Activated CD4-positive, alpha-beta T cell treated with anti-CD3 and anti-CD28 coated beads, Interleukin-2, Interleukin-4, amounts not matched to agents 100 ng/mL and 50 ng/mL, durations not matched to agents 16 hours and 8 hours (primary cell): ENCODE measurements at regions not wholly inside any gene's neighbourhood (a gene's known extent, or its start where the extent isn't known, plus 50 kb on each side); places are given as distances from the start of the nearest gene placed in this dataset.
"Not testable (repeated sequence)": the region's sequence is repeated elsewhere in the genome, so short reads cannot be mapped to it uniquely, and the experiment has no call there.

ENCODE experiments used
- DNase-seq: peaks from one replicate; pipeline ENCODE4 v3.0.0-alpha.2; 2020; ENCODE audit warnings: low spot score

DNA sequence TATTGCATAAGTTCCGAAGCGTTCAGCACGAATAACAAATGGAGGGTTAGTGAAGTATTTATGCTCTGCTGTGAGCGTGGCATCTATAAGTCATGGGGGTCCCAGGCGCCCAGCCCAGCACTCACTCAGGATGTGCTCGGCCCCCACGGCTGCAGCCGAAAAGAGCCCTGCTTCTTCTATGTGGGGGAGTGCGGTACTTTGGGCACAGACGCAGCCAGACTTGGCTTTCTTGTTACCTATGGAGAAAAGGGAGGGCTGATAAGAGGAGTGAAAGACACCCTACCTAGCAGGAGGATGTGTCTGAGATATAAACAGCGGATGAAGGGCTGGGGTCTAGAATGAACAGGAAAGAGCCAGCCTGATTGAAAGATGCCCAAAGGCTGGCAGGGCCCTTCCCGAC, 51.4 kb downstream of the MRPL36 start:
- DNase-seq = no peak

DNA sequence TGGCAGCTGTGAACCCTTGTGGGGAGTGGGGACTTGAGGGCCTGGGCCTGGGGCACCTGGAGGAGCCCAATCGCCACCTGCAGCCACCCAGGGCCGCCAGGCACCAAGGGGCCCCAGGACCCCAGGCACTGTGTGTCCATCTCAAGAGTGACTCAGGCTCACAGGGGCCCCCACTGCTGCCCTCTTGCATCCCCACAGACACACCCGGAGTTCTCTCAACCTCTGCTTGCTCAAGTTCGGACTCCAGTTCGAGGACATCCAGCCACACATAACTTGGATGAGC, 51.9 kb downstream of the MRPL36 start:
- no peak for DNase-seq

DNA sequence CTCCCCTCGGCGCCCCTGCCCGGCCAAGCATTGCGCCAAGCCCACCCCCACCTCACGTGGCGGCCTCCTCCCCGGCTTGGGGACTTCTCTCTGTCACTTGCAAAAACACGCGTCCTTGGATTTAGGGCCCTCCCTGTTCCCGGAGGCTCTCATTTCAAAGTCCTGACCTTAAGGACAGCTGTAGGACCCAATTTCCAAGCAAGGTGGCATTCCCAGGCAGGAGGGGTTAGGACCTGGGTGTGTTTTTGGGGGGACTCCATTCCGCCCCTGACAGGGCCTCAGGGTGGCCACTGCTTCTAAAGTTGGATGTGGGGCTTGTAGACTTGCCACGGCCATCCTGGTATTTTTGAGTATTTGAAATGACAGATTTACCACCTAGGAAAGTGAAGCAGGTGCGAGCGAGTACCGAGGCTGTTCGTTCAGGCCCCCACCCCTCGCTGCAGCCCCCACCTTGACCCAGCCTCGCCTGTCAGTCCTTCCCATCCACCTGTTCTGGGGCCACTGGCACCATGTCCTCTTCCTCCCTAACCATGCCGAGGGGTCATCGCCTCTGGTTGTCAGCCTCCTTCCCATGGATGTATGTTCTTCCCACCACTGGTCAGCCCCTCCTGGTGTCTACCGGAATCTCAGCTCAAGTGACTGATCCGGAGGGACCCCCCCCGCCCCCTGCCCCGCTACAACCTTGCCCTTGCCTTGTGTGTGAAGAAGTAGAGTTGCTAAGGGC, 52.4 kb downstream of the MRPL36 start:
- no peak for DNase-seq

GRCh38 chr5:1746371-1747078, 53.1 kb downstream of the MRPL36 start:
- no peak for DNase-seq

DNA sequence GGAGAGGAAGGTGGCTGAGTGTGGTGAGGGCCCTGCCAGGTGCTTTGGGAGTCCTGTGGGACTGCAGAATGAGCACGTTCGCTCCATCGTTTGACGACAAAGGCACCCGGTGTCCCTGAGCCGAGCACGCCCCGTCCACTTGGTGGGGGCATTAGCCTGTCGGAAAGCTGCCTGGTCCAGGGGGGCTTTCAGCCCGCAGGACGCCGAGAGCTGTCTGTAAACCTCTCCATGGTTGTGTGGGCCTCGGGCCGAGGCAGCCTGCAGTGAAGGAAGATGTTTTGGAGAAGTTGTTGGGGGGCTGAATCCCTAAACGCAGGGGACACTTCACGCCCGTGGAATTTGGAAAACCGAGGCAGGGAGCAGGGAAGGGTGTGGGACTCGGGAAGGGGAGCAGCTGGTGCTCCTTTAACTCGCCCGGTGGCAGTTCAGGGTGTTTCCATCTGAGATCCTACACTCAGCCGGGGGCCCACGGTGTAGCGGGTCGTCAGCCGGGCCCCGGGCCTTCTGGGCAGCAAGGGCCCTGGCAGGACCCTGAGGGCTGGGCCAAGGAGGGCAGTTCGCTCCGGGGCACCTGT, 53.8 kb downstream of the MRPL36 start:
- no peak for DNase-seq

GRCh38 chr5:1745123-1745795, 54.4 kb downstream of the MRPL36 start:
- no peak for DNase-seq

DNA sequence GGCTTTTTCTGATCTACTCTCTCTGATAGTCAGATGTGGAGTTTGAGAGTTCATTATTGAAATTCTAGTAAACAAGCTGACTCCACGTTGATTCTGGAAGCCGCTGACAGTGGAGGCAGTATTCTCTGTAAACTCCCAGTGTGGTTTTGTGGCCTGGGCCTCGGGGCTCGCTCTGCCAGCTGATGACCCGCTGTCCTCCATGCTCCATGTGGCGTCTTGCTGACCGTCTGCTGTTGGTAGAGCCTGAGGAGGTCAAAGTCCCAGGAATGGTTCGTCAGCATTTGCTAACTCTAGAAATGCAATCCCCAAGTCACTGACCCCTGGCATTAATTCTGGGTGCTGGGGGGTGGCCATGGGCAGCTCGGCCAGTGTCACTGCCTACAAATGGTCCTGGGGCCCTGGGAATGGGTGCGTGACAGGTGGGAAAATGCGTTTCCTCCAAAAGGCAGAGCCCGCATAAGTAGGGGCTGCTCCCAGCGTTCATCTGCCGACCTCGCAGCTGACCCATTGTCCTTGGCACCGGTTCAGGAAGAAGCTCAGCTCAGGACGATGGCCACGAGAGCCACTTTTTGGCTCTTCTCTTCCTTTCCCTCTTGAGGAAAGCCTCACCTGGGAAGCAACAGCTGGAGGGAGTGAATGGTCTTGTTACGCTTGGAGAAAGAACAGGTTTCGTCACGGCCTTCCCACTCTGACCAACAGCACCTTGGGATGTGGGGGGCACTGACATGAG, 55.1 kb downstream of the MRPL36 start:
- DNase-seq = no peak

DNA sequence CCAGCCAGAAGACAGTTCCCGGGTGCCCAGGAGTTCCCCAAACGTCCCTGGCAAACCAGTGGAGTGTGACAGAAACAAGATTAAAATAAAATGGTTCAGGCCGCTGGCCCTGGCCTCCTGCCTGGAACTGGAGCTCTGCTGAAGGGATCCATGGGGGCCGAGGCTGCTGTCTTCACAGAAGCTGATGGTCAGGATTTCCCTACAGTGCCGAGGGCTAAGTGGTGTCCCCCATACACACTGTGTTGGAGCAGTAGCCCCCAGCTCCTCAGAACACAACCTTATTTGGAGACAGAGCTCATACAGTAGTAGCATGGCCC, 55.9 kb downstream of the MRPL36 start:
- DNase-seq = no peak

DNA sequence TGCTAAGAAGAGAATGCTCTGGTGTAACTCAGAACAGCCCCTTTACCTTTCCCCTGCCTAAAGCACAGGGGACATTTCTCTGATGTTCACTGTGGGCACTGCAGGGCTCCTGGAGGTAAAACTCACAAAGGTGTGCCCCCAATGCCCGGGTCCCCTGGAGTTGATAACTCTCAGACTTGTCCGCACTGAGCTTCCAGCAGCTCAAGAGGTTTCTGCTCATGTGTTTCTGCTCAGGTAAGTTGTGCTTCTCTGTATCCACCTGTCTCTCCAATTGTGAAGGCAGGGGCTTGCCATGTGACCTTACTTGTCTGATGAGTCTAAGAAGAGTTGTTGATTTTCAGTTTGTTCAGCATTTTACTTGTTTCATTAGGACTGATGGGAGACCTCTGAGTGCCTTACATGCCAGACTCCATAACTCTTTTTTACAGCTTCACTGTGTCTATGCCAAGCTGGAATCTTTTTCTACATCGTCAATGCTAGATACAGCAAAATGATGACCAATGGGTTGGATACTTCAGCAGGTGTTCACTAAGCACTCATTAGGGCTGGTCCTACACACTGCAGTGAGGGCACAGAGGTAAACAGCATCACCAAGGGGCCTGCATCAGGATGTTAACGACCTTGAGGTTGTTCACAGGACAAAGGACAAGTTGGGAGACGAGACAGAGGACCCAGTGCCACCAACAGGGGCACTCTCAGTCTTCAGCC, 56.4 kb downstream of the MRPL36 start:
- no peak for DNase-seq

GRCh38 chr5:1737790-1738405, 61.7 kb downstream of the MRPL36 start:
- DNase-seq = peak; percentile 62

DNA sequence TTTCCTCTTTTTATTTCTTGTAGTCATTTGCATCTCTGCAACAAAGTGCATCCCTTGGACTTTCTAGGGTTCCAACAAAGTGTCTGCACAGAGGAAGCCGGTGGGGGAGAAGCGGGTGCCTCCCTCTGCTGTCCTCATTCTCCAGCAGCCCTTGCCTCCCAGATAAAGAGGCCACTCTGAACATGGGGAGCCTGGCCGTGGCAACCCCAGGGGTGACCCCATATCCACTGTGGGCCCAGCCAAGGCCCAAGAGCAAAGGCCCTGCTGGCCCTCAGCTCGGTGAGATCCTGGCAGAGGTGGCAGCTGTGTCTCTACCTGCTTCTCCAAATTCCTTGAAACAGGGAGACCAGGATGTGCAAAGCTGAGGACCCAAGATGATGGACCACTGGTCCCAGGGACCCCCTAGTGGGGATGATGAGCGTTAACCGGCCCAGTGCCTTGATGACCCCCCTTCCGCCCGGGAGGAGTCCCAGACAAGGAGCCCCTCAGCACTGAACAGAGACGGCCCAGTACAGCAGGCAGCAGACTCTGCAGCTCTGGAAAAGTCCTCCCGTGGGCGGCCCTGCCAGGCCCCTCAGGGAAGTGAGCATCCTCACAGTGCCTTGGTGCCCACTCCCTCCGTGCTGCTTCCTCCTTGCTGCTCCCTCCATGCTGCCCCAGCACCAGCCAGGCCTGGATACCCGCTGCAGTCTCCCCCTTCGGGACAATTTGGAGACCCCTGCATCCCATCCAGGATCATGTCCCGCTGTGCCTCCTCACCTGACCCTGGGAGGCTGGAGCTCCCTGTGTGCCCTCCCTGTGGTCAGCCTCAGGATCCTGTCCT, 62.5 kb downstream of the MRPL36 start:
- DNase-seq = no peak

DNA sequence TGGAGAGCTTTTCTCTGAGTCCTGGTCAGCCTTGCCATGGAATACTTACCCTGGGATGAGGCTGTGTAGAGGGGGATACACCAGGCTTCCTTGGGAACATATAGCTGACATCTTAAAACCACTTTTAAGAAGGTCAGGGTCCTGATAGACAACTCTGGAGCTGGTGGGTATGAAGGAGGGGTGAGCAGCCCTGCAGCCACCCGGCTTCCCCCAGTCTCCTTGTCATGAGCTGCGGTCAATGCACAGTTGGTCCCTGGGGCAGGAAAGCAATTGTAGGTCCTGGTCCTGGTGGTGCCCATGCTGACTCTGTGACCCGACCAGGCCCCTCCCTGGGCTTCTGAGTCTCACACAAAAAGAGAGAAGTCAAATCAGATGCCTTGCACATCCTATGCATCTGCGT, 63.6 kb downstream of the MRPL36 start:
- DNase-seq = no peak

DNA sequence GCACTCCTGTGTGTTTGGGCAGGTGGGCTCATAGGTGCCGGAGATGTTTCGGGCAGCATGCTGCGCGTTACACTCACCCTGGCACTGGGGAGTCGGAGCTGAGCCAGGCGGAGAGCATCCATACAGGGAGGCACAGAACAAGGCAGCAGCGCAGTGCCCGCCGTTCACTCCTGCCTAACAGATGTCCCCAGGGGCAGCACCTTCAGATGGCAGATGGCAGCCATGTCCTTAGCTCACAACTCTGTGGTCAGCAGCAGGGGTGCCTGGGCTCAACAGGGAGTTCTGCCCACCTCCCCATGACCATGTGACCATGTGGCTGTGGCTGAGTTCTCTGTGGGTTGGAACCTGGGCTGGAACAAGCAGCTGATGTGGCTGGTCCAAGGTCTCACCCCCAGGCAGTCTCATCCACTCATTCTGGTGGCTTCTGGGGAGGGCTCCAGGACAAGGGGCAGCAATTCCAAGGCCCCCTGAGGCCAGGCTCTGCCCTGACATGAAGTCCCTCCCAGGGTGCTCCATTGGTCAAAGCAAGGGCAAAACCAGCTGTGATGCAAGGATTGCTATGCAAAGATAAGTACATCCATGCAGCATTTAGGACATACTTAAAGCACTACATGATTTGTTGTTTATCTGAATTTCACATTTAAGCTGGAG, 64.2 kb downstream of the MRPL36 start:
- DNase-seq = no peak

GRCh38 chr5:1734908-1735289, 64.7 kb downstream of the MRPL36 start:
- DNase-seq = no peak

DNA sequence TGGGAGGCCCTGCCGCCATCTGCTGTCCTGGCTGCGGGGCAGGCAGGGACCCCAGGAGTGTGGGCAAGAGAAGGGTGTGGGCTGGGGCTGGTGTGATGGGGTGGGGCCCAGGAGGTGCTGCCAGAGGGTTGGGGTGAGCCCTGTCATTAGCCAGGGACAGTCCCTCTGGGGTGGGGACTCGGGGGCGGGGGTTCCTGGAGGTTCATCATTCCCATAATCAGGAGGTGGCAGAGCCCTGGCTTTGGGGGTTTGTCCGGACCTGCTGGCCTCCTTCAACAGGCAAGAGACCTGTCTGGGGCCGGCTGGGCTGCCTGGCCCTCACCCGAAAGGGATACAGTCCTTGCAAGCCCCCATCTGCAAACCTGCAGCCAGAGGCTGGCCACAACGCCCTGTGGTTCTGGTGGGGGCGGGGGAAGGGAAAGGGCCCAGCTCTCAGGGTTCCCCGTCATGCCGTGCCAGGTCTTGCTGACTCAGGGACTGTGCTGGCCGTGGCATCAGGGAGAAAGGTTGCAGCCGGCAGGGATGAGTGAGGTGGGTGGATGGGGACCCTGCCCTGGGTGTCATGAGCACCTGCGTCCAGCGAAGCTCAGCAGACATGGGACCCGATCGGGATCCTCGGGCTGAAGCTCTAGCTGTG, 65.2 kb downstream of the MRPL36 start:
- no peak for DNase-seq

DNA sequence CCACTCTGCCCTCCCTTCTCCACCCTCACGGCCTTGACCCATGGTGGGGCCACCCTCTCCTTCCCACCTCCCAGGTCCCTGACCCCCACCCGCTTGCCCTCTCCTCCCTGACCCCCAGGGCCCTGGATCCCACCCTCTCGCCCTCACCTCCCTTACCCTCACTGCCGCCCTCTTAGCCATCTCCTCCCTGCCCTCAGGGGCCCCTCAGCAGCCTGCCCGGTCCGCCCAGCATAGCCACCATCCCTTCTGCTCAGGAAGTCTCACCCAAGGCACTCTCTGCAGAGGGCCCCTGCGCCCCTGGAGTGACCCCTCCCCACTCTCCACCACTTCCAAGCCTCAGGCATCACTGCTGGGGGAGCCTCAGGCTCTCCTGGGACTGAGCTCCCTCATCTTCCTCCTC, 66.3 kb downstream of the MRPL36 start:
- no peak for DNase-seq

- no peak for DNase-seq
Observed at GRCh38 chr5:1732945-1733344, 66.7 kb downstream of the MRPL36 start.

- no peak for DNase-seq
Observed at GRCh38 chr5:1732238-1732941, 67.2 kb downstream of the MRPL36 start.

- not testable (repeated sequence) for DNase-seq
Observed at GRCh38 chr5:1731855-1732237, 67.8 kb downstream of the MRPL36 start.
